HL-60/S4 treated with phorbol 12-myristate 13-acetate at 8.2 ng/mL for 4 days and 3 days (cell line): ENCODE measurements at regions not wholly inside any gene's neighbourhood (a gene's known extent, or its start where the extent isn't known, plus 50 kb on each side); places are given as distances from the start of the nearest gene placed in this dataset.

Experiments used
- in situ Hi-C: fragments of 300-500 bp; cut with MboI; formaldehyde crosslinking; loops from 2 replicates; pipeline ENCODE4 v1.15.0; 2022; ENCODE audit warnings: low sequenced_read_pairs

GRCh38 chr11:116079580-116079979 lies 575.4 kb upstream of the CADM1 start:
- in situ Hi-C loops = loop anchor here (25.0 kb wide), 1 partner anchor 742 kb away; no protein-coding TSS in a partner anchor

GRCh38 chr11:116078101-116078591 lies 573.9 kb upstream of the CADM1 start:
- in situ Hi-C loops = loop anchor here (25.0 kb wide), 1 partner anchor 741 kb away; no protein-coding TSS in a partner anchor

- in situ Hi-C loops = loop anchor here (25.0 kb wide), 1 partner anchor 740 kb away; no protein-coding TSS in a partner anchor
Measured at GRCh38 chr11:116077092-116077491, 572.9 kb upstream of the CADM1 start.

- in situ Hi-C loops = no loop called here
Measured at GRCh38 chr11:116073854-116074837, 569.9 kb upstream of the CADM1 start.

- in situ Hi-C loops = no loop called here
Measured at GRCh38 chr11:116072601-116073410, 568.6 kb upstream of the CADM1 start.

- in situ Hi-C loops = no loop called here
Measured at GRCh38 chr11:116072133-116072532, 567.9 kb upstream of the CADM1 start.

GRCh38 chr11:116071241-116071640 lies 567.0 kb upstream of the CADM1 start:
- in situ Hi-C loops = no loop called here

- in situ Hi-C loops = no loop called here
Measured at GRCh38 chr11:116070520-116070919, 566.3 kb upstream of the CADM1 start.

- in situ Hi-C loops = no loop called here
Measured at GRCh38 chr11:116066777-116067176, 562.6 kb upstream of the CADM1 start.

- in situ Hi-C loops = no loop called here
Measured at GRCh38 chr11:116065986-116066385, 561.8 kb upstream of the CADM1 start.

- in situ Hi-C loops = no loop called here
Measured at GRCh38 chr11:116065191-116065895, 561.1 kb upstream of the CADM1 start.

- in situ Hi-C loops = no loop called here
Measured at GRCh38 chr11:116062490-116063171, 558.4 kb upstream of the CADM1 start.

- in situ Hi-C loops = no loop called here
Measured at GRCh38 chr11:116062129-116062489, 557.9 kb upstream of the CADM1 start.

GRCh38 chr11:116061322-116061721 lies 557.1 kb upstream of the CADM1 start:
- in situ Hi-C loops = no loop called here

GRCh38 chr11:116059919-116060318 lies 555.7 kb upstream of the CADM1 start:
- in situ Hi-C loops = no loop called here

- in situ Hi-C loops = no loop called here
Measured at GRCh38 chr11:116057000-116057399, 552.8 kb upstream of the CADM1 start.

- in situ Hi-C loops = no loop called here
Measured at GRCh38 chr11:116055064-116055463, 550.8 kb upstream of the CADM1 start.

- in situ Hi-C loops = no loop called here
Measured at GRCh38 chr11:116053548-116053919, 549.3 kb upstream of the CADM1 start.

- in situ Hi-C loops = no loop called here
Measured at GRCh38 chr11:116052603-116053547, 548.7 kb upstream of the CADM1 start.
